HG03342 (cell line): ENCODE measurements at regions not wholly inside any gene's neighbourhood (a gene's known extent, or its start where the extent isn't known, plus 50 kb on each side); places are given as distances from the start of the nearest gene placed in this dataset.

Source experiments
- ATAC-seq: cut with Tn5 transposase; IDR thresholded peaks from one replicate; pipeline ENCODE4 v1.9.1; 2021; ENCODE audit warnings: mild to moderate bottlenecking, moderate library complexity; ENCODE audit not compliant: unreplicated experiment

- no peak for ATAC-seq
Observed at GRCh38 chr1:55420929-55421716, 206.0 kb upstream of the USP24 start.

GRCh38 chr1:55420026-55420425 lies 204.9 kb upstream of the USP24 start:
- no peak for ATAC-seq

- ATAC-seq, result no peak
Observed at GRCh38 chr1:55418208-55419000, 203.2 kb upstream of the USP24 start.

GRCh38 chr1:55416164-55416842 lies 201.1 kb upstream of the USP24 start:
- ATAC-seq, result no peak

GRCh38 chr1:55413286-55413685 lies 198.1 kb upstream of the USP24 start:
- no peak for ATAC-seq

GRCh38 chr1:55412060-55412459 lies 196.9 kb upstream of the USP24 start:
- no peak for ATAC-seq

- no peak for ATAC-seq
Observed at GRCh38 chr1:55402671-55403464, 187.7 kb upstream of the USP24 start.

GRCh38 chr1:55402142-55402541 lies 187.0 kb upstream of the USP24 start:
- no peak for ATAC-seq

- ATAC-seq, result no peak
Observed at GRCh38 chr1:55400508-55400907, 185.3 kb upstream of the USP24 start.

- ATAC-seq, result no peak
Observed at GRCh38 chr1:55399346-55399745, 184.2 kb upstream of the USP24 start.

- ATAC-seq, result no peak
Observed at GRCh38 chr1:55396381-55396891, 181.3 kb upstream of the USP24 start.

- ATAC-seq, result no peak
Observed at GRCh38 chr1:55388960-55389359, 173.8 kb upstream of the USP24 start.

- ATAC-seq, result no peak
Observed at GRCh38 chr1:55387145-55387544, 172.0 kb upstream of the USP24 start.

GRCh38 chr1:55386456-55386855 lies 171.3 kb upstream of the USP24 start:
- no peak for ATAC-seq

GRCh38 chr1:55385402-55386018 lies 170.3 kb upstream of the USP24 start:
- no peak for ATAC-seq

- no peak for ATAC-seq
Observed at GRCh38 chr1:55384637-55385036, 169.5 kb upstream of the USP24 start.

- no peak for ATAC-seq
Observed at GRCh38 chr1:55382806-55383305, 167.7 kb upstream of the USP24 start.

- no peak for ATAC-seq
Observed at GRCh38 chr1:55381983-55382382, 166.8 kb upstream of the USP24 start.

GRCh38 chr1:55381491-55381890 lies 166.3 kb upstream of the USP24 start:
- ATAC-seq, result no peak

- ATAC-seq, result no peak
Observed at GRCh38 chr1:55380355-55380970, 165.3 kb upstream of the USP24 start.
